DMS 273 treated with DMSO at 0.1 percent for 48 hours (cell line): ENCODE measurements at regions not wholly inside any gene's neighbourhood (a gene's known extent, or its start where the extent isn't known, plus 50 kb on each side); places are given as distances from the start of the nearest gene placed in this dataset.
A peak's percentile ranks its signal among the peaks of the same experiment; 100 is the strongest.
"Not testable (repeated sequence)": the region's sequence is repeated elsewhere in the genome, so short reads cannot be mapped to it uniquely, and the experiment has no call there.

Experiments used
- DNase-seq: peaks from one replicate; lab custom pipeline; 2025; lab: John Stamatoyannopoulos, UW

- DNase-seq = no peak
These were observed 56.0 kb upstream of the FAM174A start for GRCh38 chr5:100479079-100479688.

DNA sequence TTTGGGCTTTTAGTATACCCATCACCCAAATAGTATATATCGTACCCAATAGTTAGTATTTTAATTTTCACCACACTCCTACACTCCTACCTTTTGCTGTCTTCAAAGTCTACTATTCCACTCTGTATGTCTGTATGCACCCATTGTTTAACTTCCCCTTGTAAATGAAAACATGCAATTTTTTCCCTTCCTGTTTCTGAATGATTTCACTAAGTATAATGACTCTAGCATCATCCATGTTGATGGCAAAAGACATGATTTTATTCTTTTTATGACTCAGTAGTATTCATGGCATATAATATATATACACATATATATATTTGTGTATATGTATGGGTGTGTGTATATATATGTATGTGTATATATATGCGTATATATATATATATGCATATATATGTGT lies 63.1 kb upstream of the FAM174A start:
- no peak for DNase-seq

DNA sequence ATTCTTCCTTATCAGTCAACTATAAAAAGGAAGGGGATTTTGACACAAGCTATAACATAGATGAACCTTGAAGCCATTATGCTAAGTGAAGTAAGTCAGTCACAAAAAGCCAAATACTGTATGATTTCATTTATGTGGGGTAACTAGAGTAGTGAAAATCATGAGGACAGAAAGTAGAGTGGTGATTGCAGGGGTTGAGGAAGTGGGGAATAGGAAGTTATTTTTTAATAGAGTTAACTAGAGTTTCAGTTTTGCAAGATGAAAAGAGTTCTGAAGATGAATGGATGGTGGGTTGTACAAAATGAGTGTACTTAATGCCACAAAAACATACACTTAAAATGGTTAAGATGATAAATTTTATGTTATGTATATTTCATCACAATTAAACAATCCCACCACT lies 65.4 kb upstream of the FAM174A start:
- DNase-seq = no peak

- DNase-seq = no peak
These were observed 70.8 kb upstream of the FAM174A start for GRCh38 chr5:100464418-100464817.

GRCh38 chr5:100456615-100457014 lies 78.6 kb upstream of the FAM174A start:
- no peak for DNase-seq

GRCh38 chr5:100452126-100452525 lies 83.0 kb upstream of the FAM174A start:
- DNase-seq = no peak

DNA sequence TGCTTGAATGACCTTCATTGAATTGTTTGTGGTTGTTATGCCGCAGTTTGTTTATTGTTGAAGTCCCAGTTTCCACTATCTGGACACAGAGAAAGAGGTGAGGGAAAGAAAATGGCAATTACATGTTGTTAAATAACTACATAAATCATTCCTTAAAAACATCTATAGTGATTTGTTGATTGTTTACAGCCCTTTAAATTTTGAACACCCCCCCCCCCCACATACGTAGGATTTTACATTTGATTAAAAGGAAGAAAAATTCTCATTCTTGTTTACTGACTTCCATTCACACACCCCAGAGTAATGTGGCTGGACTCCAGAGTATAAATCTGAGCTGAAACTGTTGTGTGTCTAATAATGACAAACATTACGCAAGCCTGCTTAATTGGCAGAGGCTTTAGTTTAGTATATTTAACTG lies 87.1 kb upstream of the FAM174A start:
- no peak for DNase-seq

DNA sequence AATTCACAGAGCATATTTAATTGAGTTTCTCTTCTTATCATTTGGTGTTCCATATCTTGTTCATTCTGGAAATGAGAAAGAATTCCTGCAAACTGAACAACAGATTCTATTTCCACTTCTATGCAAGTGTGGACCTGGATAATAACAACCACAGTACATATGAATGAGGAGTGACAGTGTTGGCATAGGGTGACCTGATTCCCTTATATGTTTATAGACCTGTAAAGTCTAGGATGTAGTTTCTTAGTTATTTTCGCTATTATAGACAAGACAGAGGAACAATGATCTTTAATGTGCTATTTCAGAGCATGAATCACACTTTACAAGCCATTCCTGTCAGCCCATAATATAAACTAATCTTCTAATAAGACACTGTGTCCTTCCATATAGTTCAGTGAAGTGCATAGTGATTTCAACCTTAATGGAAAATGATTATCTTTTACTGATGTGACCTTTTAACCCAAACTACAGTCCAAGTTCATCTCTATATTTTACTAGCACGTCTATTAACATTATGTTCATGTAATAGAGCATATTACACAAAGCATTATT lies 88.2 kb upstream of the FAM174A start:
- no peak for DNase-seq

- DNase-seq = no peak
These were observed 90.2 kb upstream of the FAM174A start for GRCh38 chr5:100444961-100445360.

DNA sequence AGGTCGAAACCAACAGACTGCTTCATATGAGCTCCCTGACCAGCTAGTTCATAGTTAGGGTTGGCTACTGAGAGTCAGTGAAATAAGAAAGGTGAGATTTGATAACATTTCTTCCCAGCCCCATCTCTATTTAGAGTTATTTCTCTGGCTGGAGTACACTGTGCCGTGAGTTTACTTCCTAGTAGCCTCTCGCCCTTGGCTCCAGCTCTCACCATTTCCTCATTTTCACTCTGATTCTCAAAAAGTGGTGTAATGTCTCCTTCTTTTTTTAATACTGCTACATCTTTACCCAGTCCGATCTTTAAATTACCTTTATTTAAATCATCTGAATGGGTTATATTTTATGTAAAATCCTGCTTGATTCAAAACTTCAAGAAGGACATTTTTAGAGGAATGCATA lies 100.4 kb upstream of the FAM174A start:
- DNase-seq = no peak

DNA sequence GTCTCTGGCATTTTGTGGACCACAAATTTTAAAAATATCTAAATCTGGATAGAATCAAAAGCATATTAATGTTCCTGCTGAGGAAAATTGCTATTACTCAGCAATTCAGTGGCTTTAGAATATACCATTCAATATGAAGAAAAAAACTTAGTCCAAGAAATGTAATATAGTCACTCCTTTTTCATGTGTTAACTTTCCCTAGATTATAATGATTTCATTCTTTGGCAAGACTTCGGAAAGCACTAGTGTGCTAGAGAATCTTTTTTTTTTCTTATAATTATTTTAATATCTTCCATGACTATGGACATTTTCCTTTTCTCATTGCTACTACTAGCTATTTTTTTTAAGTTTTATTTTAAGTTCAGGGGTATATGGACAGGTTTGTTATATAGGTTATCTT lies 102.4 kb upstream of the FAM174A start:
- no peak for DNase-seq

GRCh38 chr5:100430268-100431195 lies 104.6 kb upstream of the FAM174A start:
- peak; percentile 14 for DNase-seq

DNA sequence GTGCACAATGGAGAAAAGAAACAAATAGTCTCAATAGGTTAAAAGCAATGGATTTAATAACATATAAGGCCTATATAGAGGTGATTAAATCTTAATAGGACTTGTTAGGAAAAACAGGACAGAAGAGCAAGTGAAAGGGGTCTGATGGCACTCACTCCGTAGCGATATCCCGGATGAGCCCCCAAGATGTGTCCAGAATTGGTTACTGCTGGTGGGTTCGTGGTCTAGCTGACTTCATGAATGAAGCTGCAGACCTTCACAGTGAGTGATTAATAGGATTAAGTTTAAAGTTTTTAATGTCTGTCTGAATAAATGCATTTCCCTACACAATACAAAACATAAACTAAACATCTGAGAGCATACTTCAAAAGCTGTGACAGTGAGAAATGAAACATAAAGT lies 110.4 kb upstream of the FAM174A start:
- DNase-seq = no peak

DNA sequence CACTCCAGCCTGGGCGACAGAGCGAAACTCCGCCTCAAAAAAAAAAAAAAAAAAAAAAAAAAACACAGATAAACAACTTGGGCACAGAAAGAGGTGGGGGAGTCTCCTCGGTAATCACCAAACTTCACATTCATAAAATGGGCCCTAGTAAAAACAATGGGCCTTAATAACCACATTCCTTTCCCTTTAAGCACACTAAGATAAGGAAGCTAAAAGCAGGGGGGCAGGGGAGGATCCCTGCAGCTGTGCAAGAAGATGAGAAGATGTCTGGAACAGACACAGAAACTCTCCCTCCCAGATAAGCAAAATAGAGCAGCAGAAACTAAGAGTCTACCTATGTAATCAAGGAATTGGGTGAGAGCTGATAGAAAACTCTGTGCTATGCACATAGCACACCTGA lies 111.2 kb upstream of the FAM174A start:
- DNase-seq = no peak

DNA sequence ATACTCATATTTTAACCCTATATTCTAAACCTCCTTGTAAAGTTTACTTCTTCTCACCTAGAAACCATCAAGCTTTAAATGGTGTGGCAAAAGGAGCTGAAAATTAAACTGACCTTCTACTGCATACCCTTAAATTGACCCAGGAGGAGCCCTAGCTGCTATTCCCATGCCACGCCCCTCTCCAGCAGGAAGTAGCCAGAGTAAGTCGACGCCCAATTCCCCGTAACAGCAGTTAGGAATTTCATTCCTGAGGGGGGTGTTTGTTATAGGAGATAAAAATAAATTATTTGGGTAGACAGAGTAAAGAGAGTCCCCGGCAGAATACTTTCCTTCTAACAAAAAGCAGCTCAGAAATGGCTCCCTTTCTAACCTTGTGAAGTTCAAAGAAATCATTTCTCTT lies 111.8 kb upstream of the FAM174A start:
- DNase-seq = no peak

- no peak for DNase-seq
These were observed 113.8 kb upstream of the FAM174A start for GRCh38 chr5:100421360-100421759.

DNA sequence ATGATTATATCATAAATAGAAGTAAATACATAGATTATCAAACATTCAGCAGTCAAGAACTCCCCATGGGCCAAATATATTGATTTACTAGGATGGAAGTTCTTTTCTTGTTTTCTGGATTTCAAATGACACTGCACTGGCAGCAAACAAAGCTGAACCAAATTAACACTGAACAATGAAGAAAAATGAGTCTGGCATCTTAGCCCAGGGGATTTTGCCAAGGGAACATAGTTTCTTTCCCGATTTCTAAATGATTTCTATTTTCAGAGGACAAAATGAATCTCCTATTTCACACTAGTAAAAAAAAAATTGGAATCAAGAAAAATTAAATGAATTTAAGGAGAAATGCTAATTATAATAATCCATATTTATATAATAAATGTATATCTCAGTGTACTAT lies 116.9 kb upstream of the FAM174A start:
- no peak for DNase-seq

DNA sequence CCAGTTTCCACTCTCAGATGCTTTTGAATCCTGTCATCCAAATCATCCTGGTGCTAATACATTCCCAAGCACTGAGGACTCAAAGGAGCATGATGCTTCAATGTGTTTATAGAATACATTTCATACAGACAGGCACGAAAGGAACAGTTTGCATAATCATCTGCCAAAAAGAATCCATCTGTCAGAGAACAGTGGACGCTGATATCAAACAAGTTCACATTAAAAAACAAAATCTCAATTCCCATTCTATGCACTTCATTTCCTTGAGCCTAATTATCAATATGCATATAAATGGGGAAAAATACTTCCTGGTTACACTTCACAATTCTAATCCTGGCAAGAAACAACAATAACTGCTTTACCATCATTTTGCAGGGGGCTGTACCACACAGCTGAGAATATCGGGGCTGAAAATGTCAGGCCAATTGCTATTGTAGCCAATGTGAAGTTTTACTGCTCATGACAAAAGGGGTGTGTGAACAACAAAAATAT lies 125.5 kb upstream of the FAM174A start:
- no peak for DNase-seq

DNA sequence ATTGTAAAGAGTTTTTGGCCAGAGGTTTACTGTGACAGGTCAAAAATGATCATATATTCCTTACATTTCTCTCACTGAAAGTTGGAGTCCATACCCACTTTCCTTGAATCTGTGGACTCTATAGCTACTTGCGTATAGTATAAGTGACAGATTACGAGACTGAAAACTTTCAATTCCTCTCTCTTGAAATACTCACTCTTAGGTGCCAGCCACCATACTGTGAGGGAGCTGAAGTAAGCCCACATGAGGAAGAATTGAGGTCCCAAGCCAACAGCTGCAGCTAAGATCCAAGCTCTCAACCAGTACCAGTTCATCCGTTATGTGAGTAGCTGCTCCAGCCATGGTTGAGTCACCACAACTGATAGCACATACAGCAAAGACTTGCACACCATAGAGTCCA lies 128.1 kb upstream of the FAM174A start:
- DNase-seq = no peak

- DNase-seq = no peak
These were observed 128.5 kb upstream of the FAM174A start for GRCh38 chr5:100406640-100407039.

GRCh38 chr5:100402071-100402470 lies 133.1 kb upstream of the FAM174A start:
- DNase-seq = no peak

- DNase-seq = no peak
These were observed 134.0 kb upstream of the FAM174A start for GRCh38 chr5:100401149-100401548.

DNA sequence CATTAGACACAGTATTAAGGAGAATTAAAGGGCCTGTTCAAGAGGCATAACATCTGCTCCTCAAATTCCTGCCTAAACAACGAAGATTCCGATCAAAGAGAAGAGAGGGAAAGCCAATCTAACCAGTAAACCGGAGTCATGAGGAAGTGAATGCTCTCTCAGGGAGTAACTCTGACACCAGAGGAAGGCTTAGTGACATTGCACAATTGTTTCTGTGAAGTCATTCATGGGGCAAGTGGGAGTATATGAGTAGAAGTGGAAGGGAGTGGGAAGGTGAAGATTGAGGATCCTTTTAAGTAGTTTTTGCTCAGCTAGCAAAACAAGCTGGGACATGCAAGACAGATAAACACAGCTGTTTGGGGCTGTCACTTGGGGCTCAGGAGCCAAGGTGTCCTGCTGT lies 136.4 kb upstream of the FAM174A start:
- not testable (repeated sequence) for DNase-seq
